NCI-H1105 treated with DMSO at 0.1 percent for 48 hours (cell line): ENCODE measurements at regions not wholly inside any gene's neighbourhood (a gene's known extent, or its start where the extent isn't known, plus 50 kb on each side); places are given as distances from the start of the nearest gene placed in this dataset.
A peak's percentile ranks its signal among the peaks of the same experiment; 100 is the strongest.

Source experiments
- DNase-seq: peaks from one replicate; lab custom pipeline; 2025; lab: John Stamatoyannopoulos, UW

DNA sequence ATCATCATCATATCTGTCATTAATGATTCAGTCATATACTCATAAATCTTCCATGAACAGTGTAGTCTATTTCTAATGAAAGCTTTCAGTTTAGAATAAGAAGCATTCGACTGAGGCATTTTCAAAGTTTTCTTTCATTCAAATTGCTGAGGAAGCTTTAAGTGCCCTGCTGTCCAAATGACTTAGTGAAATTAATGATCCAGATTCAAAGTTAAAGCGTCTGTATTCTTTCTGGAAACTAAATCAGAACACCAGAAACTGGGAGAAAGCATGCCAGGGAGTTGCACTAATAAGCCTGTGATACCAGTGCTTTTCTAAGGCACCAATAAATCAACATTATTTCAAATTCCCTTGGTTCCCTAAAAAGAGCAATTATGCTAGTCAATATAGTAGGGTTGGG, 367.8 kb upstream of the ANO5 start:
- no peak for DNase-seq

DNA sequence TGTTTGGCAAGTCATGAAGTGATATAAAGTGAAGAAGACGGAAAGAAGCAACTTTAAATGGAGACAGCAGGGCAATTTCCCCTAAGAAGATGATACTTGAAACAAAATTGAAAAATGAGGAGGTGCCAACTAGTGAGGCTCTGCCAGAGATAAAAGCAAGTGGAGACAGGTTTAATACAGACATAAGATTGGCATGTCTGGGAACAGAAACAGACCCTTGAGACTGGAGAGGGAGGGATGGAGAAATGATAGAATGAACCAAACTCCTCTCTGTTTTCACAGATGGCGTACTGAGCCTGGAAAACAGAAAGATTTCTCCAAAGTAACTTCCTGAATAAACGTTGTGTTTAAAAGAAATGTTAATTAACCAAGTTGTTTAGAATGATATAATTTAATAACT, 354.5 kb upstream of the ANO5 start:
- DNase-seq: peak; percentile 53

DNA sequence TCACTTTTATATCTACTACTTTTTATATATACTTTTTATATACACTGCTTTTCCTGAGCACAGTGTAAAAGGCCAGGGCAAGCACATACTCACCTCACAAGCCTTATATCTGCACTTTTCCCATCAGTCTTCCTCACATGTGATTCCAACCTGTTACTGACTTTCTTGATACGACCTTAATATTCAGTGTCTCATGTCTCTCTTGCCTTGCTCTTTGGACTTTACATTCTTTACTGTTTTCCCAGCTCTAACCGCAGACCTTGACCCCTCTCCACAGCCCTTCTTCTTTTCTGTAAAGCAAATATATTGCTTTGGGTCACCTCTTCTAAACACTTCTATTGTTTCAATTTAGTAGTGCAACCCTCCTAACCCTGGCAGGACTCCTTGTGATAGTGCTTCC, 353.1 kb upstream of the ANO5 start:
- DNase-seq: no peak

DNA sequence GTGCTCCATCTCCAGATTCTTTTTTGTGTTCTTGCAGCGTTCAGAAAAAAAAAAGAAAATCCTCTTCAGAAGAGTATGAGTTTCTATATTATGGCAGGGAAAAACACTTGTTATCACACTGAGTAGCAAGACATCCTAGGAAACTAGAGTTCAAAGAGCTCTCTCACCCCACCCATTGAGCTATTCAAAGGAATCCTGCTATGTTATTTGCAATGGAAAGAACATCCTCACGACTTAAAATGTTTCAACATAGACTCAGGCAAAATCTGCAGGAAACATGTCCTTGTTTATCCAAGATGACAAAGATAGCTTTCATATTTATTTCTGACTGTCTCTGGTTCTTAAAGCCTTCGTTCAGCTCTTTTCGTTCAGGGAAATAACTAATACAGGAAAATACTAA, 331.6 kb upstream of the ANO5 start:
- no peak for DNase-seq

DNA sequence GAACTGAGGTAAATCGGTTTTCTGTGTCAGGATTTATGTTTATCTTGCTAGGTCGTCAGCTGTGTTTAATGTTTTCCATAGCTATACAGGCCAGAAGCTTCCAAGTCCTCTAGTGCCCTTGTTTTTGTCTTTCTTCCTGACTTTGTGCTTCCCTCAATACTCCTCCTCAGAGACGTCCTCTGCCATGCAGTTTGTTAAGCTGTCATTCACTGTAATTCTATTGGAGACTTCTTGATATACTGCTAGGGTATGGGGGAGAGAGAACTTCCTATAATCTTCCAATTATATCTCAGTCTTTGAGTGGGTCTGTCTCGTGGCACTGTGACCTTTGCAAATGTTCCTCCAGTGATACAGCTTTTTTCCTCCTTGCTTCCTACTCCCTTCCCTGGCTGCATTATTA, 327.3 kb upstream of the ANO5 start:
- DNase-seq: no peak

DNA sequence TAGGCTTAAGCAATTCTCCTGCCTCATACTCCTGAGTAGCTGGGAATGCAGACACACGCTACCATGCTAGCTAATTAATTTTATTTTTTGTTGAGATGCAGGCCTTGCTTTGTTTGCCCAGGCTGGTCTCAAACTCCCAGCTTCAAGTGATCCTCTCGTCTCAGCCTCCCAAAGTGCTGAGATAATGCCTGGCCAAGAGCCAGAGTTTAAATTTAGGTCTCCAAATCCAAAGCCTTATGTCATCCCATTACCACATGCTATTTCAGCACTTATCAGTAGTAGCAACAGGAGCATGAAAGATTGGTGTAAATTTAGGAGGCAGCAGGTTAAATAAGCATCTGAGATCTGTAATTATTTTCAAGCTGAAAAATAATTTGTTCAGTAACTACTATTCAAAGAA, 326.1 kb upstream of the ANO5 start:
- DNase-seq: peak; percentile 62

DNA sequence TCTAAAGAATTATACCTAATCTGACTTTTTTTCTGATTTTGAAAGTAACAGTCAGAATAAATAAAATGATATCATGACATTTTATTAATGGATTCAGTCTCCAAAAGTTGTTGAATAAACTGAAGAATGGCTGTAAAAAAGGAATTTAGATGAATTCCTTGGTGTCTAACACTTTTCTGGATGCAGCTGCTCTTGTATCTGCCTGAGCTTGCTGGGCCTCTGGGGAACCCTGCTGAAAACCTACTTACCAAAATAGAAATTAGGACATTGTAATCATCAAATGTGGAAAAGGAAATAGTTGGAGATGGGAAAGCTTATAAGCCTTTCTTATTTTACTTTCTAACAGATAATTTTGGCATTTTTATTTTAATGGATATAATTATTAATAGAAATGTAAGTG, 315.7 kb upstream of the ANO5 start:
- DNase-seq: no peak

DNA sequence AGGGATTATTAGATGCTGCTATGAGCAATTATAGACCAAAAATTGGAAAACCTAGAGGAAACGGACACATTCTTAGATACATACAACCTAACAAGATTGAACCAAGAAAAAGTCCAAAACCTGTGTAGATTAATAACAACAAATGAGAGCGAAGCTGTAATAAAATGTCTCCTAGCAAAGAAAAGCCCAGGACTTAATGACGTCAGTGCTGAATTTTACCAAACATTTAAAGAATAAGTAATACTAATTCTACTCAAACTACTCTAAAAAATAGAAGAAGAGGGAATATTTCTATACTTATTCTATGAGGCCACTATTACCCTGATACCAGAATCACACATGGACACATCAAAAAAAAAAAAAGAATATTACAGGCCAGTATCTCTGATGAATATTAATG, 309.5 kb upstream of the ANO5 start:
- DNase-seq: no peak

DNA sequence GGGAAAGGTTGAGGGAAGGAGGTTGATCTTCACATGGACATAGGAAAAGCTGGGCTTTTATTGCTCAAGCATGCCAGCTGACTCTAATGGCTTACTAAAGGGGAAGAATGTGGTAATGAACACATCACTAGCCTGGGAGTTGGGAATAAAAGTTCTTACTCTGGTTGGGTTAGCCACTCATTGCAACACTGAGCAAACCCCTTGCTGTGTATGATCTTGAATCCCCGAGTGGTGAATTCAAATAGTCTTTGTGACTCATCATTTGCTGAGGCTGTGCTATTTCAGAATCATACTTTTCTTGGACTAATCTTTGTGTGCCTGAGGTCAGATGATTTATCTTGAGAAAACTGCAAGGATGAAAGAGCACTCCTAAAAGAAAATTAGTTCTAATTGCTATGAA, 304.1 kb upstream of the ANO5 start:
- no peak for DNase-seq

DNA sequence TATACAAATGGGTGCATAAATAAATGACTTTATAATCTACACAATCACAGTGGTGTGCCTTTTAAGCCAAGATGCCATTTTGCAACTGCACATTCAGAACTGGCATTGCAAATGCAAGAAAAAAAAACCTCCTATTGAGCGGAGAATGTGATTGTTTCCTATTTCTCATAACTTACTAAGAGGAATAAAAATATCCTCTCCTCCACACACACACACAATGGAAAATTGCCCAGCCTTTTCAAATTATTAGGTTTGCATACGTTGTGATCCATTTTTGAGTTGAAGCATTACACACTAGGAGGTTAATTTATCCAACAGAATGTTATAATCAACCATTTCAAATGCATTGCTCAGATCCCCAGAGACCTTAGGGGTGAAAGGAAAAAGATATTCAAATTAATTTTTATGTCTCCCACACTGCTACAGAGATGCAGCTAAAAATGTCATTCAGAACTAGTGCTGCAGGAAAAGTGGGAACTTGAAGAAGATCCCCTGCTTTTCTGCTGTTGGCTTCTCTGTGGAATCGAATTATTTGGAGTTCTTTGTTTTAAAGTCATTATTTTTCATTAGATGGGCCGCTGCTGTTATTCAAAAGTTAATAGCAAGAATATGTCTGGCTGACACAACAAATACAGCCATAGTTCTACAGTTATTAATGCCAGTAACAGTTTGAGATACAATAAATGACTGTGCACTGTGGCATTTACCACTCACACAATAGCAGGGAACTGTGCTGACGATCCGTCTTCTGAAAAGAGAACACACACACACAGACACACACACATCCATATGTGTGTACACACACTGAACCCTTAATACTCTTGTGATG, 299.9 kb upstream of the ANO5 start:
- DNase-seq: no peak

DNA sequence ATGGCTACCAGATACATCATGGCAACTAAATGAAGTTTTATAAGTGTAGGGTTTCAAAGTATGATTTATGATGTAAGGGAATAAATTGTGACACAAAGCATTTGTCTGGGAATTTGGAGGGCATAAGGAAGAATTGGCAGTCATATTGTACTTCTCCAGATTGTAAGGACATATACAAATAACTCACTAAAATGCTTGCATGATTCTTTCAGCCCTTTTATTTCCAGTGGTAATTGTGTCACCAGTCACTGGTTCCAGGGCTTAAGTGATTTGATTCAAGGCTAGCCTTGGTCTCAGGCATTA, 299.4 kb upstream of the ANO5 start:
- no peak for DNase-seq

DNA sequence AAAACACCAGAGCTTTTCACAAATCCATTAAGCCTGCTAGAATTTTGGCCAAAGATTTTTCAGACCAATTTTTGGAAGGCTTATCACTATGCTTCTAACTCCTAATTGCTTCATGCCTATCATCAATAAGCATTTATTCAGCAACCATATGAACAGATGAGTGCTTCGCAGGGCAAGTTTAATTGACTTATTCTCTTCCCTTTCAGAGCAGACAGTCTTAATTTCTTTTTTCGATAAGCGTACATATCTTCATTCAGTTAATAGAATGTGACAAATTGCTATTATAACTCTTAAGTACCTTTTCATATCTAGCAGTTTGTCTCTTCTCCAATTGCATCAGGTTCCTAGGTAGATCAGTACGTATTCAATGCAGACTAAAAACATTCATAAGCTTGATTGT, 298.4 kb upstream of the ANO5 start:
- no peak for DNase-seq

DNA sequence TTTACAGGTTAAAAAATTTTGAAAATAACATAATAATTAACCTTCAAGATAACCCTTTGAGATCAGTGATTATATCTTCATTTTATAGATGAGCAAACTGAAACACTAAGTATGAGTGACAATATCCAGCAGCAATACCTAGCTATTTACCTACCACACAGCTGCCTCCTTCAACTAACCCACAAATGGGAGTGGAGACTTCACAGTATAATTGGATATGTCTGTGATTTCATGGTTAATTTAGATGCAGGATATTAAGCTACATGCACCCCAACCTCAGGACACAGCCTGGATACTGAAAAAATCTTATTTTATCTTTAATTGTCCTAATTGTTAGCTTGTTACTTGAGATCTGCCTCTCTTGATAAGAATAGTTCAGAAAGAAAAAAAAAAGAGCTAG, 297.2 kb upstream of the ANO5 start:
- DNase-seq: no peak

DNA sequence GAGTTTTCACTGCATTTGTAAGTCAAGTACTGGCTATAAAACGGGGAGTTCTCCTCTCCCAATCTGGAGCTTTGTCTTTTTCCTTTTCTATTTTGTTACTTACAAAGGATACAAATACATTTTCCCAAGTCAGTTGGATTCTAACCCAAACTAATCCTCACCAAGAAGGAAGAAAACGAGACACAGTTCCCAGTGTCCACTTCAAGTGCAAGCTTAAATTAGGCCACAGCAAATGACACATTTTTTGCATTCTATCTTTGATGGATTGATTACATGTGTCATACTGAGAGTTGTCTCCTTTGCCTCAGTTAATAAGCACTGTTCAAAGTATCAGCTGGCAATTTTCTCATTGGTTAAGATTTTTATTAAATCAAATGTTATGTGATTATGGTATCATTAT, 296.7 kb upstream of the ANO5 start:
- DNase-seq: peak; percentile 52

DNA sequence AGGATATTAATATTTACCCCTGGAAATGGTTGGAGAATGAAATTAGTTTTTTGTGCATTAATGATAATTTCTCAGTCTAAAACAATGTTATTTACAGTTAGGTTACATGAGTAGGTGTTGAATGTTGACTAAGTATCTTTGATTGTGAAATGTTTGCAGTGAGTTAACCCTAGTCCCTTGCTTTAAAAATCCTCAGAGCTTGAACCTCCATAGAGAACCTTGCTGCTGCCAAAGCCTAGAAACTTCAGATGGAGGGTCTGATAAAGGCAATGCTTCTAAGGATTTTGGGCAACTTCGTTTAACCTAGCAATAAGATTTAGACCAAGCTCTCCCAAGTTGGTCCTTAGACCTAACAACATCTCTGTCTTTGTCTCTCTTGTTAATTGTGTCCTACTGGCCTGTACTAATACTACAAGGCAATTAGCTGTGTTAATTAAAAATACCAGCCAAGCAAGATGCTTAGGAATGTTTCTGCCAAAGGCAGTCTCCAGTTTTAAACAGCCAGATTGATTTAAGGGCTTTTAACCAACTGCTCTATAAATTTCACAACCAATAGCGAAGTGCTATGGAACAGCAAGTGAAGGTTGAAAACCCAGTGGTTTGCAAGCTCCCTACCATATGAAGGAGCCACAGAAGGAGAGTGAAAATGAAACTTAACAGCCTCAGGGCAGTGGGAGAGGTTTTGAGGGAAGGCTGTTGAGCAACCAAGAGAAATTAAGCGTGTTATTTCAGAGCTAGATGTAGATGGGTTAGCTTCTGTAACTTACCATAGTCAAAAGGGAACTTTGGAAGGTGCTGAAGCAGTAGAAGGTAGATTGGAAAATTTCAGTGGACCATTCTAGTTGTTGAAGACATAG, 295.9 kb upstream of the ANO5 start:
- no peak for DNase-seq

DNA sequence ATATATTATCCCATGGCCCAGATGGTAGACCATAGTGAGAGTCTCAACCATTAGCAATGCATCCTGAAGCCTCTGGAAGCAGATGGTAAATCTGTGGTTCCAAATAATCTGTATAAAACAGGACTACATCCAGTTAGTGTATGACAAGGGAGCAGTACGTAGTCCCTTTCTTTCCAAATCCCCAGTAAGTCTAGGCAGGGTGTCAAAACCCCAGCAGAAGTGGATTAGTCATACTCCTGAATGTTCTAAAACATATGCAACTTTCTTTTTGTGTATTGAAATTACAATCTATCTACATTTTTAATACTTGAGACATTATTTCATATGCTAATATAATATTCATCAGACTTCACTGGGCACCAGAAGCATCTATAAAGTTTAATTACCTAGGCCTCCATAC, 295.1 kb upstream of the ANO5 start:
- no peak for DNase-seq

DNA sequence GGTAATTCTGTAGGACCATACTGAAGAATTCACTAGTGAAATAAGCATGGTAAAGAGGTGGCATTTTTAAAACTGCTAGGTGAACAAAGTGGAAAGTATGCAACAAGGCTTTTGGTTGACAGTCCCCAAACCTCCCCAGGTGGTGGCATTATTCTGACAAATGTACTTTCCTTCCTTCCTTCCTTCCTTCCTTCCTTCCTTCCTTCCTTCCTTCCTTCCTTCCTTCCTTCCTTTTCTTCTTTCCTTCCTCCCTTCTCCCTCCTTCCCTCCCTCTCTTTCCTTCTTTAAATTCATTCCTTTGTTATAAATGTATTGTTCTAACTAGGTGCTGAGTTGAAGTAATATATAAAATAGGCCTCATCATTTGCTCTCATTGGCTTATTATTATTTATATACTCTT, 284.7 kb upstream of the ANO5 start:
- no peak for DNase-seq

DNA sequence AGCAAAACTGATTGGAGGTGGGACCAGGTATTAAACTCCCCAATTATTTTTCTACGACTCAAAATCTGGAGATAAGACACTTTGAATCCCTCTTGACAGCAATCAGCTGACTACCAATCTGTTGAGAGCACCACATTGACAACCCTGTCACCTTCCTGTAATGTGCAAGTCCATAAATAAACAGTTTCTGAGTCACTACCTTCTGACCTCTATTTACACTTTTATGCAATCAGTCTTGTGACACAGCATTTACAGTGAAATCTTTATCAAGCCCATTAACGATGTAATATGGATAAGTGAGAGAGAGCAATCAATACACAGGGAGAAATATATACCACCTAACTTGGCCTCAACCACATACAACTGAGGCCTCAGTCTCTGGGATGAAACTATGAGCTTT, 283.7 kb upstream of the ANO5 start:
- no peak for DNase-seq

DNA sequence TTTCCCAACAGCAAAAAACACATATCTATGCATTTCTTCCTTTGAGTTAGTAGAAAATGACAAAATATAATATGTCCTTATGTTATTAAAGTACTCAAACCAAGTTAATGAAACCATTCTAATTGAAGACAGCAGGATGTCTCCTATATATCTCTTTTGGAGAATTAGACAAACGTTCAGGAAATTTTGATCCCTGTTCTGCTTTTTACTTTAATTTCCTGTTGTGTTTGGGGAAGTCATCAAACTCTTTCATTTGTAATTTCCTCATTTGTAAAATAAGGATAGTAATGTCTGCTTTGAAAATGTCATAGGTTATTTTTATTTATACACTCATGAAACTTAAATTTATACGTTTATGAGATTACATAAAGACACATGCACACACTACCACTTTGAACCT, 281.8 kb upstream of the ANO5 start:
- DNase-seq: no peak

DNA sequence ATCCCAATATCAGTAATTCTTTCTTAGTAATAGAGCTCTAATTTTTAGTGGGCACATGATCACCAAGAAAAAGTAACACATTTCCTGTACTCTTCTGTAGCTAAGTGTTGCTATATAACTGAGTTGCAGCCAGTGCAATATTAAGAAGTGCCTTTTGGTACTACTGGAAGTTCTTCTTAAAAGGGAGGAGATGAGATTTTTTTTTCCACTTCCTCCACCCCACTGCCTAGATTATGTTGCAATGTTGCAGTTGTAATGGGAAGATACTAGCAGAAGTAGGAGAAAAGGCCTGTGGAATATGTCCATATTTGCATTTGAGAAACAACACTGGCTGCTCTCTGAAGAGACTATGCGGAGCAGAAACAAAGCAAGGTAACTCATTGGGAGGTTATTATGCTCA, 280.6 kb upstream of the ANO5 start:
- no peak for DNase-seq

DNA sequence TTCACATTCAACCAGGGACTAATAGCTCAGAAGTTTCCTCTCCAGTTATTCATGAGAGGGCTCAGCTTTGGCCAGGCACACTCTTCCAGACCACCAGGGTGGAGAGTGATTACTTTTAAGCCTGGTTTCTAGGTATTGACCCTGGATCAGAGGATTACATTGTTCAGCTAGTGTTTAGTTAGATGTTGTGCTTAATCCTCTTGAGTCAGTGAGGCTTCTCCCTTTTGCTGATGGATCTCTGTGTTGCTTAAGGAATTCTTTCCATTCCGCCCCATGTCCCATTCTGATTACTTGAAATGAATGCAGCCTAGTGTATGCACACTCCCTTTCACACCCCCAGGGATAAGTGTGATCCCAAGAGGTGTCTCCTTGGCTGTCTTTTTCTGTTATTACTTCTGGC, 271.7 kb upstream of the ANO5 start:
- no peak for DNase-seq

DNA sequence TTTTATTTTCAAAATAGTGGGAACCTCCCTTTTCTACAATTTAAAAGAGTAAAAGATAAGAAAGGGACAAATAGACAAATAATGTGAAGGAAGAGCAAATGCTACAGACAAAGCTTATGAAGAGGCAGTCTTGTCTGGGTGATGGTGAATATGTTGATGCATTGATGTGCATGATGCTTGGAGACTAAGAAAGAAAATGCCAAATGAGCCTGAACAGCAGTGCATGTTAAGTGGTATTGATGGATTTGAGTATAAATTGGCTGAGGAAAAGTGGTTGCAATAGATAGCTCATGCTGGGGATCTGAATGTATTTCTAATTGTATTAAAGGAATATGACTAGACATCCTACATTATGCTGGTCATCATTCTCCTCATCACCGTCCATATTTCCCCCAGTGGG, 268.6 kb upstream of the ANO5 start:
- DNase-seq: no peak

DNA sequence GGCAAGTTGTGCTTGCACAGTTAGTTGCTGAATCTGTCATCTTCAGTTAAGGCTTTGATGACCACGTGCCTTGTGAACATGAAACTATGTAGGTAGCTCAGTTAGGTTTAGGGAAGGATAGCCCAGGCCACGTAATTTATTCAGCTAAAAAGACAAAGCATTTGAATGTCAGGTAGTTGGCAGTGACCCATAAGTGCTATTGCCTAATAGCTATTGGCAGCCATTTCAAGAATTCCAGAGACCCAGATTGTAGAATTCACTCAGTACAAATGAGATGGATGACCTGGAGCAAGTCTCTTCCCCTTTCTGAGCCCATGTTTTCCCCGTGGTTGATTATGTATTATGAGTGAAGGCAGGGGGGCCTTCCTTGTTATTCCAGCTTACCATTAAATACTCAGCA, 265.3 kb upstream of the ANO5 start:
- peak; percentile 36 for DNase-seq

DNA sequence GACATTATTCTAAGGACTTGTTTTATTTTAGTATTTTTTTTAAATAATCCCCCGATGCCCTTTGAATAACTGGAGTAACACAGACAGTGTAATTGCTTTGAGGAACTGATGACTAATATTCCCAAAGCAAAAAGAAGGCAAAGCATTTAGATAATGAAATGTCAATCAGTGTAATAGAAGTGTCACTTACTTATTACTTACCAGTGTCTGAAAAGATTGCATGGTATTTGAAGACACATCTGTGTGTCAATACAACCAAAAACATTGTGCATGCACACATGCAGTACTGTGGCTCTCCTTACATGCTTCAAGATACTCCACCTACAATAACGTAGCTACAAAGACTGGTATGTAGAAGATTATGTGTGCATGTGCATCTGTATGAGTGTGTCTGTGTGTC, 264.0 kb upstream of the ANO5 start:
- DNase-seq: no peak
